ENCODE measurements at regions not wholly inside any gene's neighbourhood (a gene's known extent, or its start where the extent isn't known, plus 50 kb on each side); places are given as distances from the start of the nearest gene placed in this dataset.

- WGBS, 4 donors, result 38 to 68% (median 58%) methylated on average over 1 to 2 of the region's 2 CpGs; no CpG with 5 or more reads in 1 of the 4 donors
- no peak for DNase-seq
- no peak for TF ChIP-seq POLR2A (IDR thresholded peaks at IDR 0.05)
- no peak for TF ChIP-seq CTCF (IDR thresholded peaks at IDR 0.05)
Measured at GRCh38 chr3:94654096-94654495, 591.2 kb downstream of the NSUN3 start.

DNA sequence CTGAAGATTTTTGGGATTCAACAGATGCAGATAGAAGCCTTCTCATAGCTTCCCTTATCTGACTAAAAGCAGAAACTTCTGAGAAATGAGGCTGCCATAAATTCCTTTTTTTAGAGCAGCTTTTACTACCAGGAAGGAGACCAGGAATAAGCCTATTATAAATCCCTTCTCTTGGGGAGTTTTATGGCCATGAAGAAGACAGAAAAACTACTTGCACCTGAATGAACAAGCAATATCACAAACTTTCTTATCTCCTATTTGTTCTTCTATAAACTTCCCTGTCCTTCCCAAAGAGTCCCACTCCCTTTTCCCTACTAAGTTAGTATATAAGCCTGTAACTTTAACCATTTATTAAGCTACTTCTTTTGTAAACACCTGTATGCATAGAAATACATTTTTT is 603.1 kb downstream of the NSUN3 start:
- no peak for DNase-seq
- no peaks in the 10 kb centered on the region for H3K9me3 ChIP-seq (replicated peaks in 1 of 3)
- H3K4me1 ChIP-seq (replicated peaks in 1 of 2), result no peaks in the 10 kb centered on the region
- intact Hi-C loops (cut with DNase I), result no loop called here
- H3K36me3 ChIP-seq (replicated peaks in 1 of 2), result no peaks in the 10 kb centered on the region
- no peak overlapping the region for H3K27ac ChIP-seq
- H3K4me3 ChIP-seq, result no peak overlapping the region
- H3K27me3 ChIP-seq, result no peaks in the 10 kb centered on the region
- TF ChIP-seq CTCF (IDR thresholded peaks at IDR 0.05), result no peak
- TF ChIP-seq POLR2A (IDR thresholded peaks at IDR 0.05), result no peak

More at GRCh38 chr3:94654096-94654495, 591.2 kb downstream of the NSUN3 start:
- H3K36me3 ChIP-seq (replicated peaks in 1 of 2), result no peaks in the 10 kb centered on the region
- H3K4me1 ChIP-seq (replicated peaks in 1 of 2), result no peaks in the 10 kb centered on the region
- H3K27ac ChIP-seq, result no peak overlapping the region
- no peak overlapping the region for H3K4me3 ChIP-seq
- no peaks in the 10 kb centered on the region for H3K9me3 ChIP-seq (replicated peaks in 1 of 3)
- no peaks in the 10 kb centered on the region for H3K27me3 ChIP-seq
- intact Hi-C loops (cut with DNase I), result no loop called here

GRCh38 chr3:94671078-94671477 is 608.2 kb downstream of the NSUN3 start:
- intact Hi-C loops (cut with DNase I), result no loop called here
- no peaks in the 10 kb centered on the region for H3K27me3 ChIP-seq
- no peak for DNase-seq
- no peaks in the 10 kb centered on the region for H3K36me3 ChIP-seq (replicated peaks in 1 of 2)
- no peak overlapping the region for H3K4me3 ChIP-seq
- H3K9me3 ChIP-seq (replicated peaks in 1 of 3), result no peaks in the 10 kb centered on the region
- no peaks in the 10 kb centered on the region for H3K4me1 ChIP-seq (replicated peaks in 1 of 2)
- TF ChIP-seq CTCF (IDR thresholded peaks at IDR 0.05), result no peak
- TF ChIP-seq POLR2A (IDR thresholded peaks at IDR 0.05), result no peak
- no peak overlapping the region for H3K27ac ChIP-seq

- Histone ChIP-seq H3K36me3 (replicated peaks in 1 of 2) (no peaks in the 10 kb centered on the region), H3K27ac (no peak overlapping the region), H3K4me3 (no peak overlapping the region), H3K4me1 (replicated peaks in 1 of 2) (no peaks in the 10 kb centered on the region), H3K9me3 (replicated peaks in 1 of 3) (no peaks in the 10 kb centered on the region), H3K27me3 (no peaks in the 10 kb centered on the region)
- DNase-seq, result no peak
- TF ChIP-seq CTCF (IDR thresholded peaks at IDR 0.05) (no peak), POLR2A (IDR thresholded peaks at IDR 0.05) (no peak)
- intact Hi-C loops (cut with DNase I), result no loop called here
- 88 to 94% (median 89%) methylated on average over 1 of the region's 1 CpG for WGBS, 4 donors
Measured at GRCh38 chr3:94673876-94674275, 611.0 kb downstream of the NSUN3 start.
